Neural cell (in vitro differentiated cells): ENCODE measurements at regions not wholly inside any gene's neighbourhood (a gene's known extent, or its start where the extent isn't known, plus 50 kb on each side); places are given as distances from the start of the nearest gene placed in this dataset.

Source experiments
- H2AFZ ChIP-seq: fragments of 200-600, 300-800 bp; sonication (generic), shearing (Covaris generic); 2 replicates; pipeline ENCODE4 v1.6.0; 2014; ENCODE audit warnings: low read depth, mild to moderate bottlenecking, antibody characterized with exemption, low read length, moderate library complexity
- H3F3A ChIP-seq: fragments of 200-600 bp; shearing (Covaris generic); 2 replicates; pipeline ENCODE4 v1.6.1; 2016; ENCODE audit warnings: mild to moderate bottlenecking, moderate library complexity, mixed read lengths, antibody characterized with exemption, low read length; ENCODE audit not compliant: insufficient read depth, poor library complexity, severe bottlenecking
- H3K27ac ChIP-seq: fragments of 200-600, 300-800 bp; sonication (generic), shearing (Covaris generic); 2 replicates; pipeline ENCODE4 v1.5.1; 2014; ENCODE audit warnings: mild to moderate bottlenecking, low read length, moderate library complexity
- H3K27me3 ChIP-seq: fragments of 300-800, 200-600 bp; sonication (generic), shearing (Covaris generic); 2 replicates; pipeline ENCODE4 v1.6.0; 2014; ENCODE audit warnings: mild to moderate bottlenecking, low read depth, low read length, moderate library complexity; ENCODE audit not compliant: insufficient read depth
- H3K36me3 ChIP-seq: fragments of 300-800, 200-600 bp; sonication (generic), shearing (Covaris generic); 2 replicates; pipeline ENCODE4 v1.5.1; 2014; ENCODE audit warnings: mild to moderate bottlenecking, antibody characterized with exemption, low read length, moderate library complexity; ENCODE audit not compliant: insufficient read depth
- H3K4me2 ChIP-seq: fragments of 300-800, 200-600 bp; sonication (generic), shearing (Covaris generic); 2 replicates; pipeline ENCODE4 v1.6.0; 2014; ENCODE audit warnings: mild to moderate bottlenecking, low read length
- H3K4me3 ChIP-seq: fragments of 300-800, 200-600 bp; sonication (generic), shearing (Covaris generic); 2 replicates; pipeline ENCODE4 v1.5.1; 2014; ENCODE audit warnings: mild to moderate bottlenecking, low read length, moderate library complexity
- H3K79me2 ChIP-seq: fragments of 200-600 bp; shearing (Covaris generic); replicated peaks from 2 replicates; pipeline ENCODE4 v1.6.0; 2014; ENCODE audit warnings: mild to moderate bottlenecking, low read length, moderate library complexity; ENCODE audit not compliant: insufficient read depth
- H3K9ac ChIP-seq: fragments of 300-800, 200-600 bp; sonication (generic), shearing (Covaris generic); 2 replicates; pipeline ENCODE4 v1.6.1; 2016; ENCODE audit warnings: mild to moderate bottlenecking, low read length, mixed read lengths
- H3K9me2 ChIP-seq: fragments of 200-600 bp; shearing (Covaris generic); 2 replicates; pipeline ENCODE4 v1.6.1; 2016; ENCODE audit warnings: mild to moderate bottlenecking, low read length, mixed read lengths; ENCODE audit not compliant: insufficient read depth
- H3K9me3 ChIP-seq: fragments of 200-600, 300-800 bp; sonication (generic), shearing (Covaris generic); 2 replicates; pipeline ENCODE4 v1.6.1; 2016; ENCODE audit warnings: mild to moderate bottlenecking, mixed run types, low read length, moderate library complexity, mixed read lengths
- H4K20me1 ChIP-seq: fragments of 200-600 bp; shearing (Covaris generic); 2 replicates; pipeline ENCODE4 v1.6.1; 2016; ENCODE audit warnings: mild to moderate bottlenecking, mixed run types; ENCODE audit not compliant: insufficient read depth
- CTCF ChIP-seq: fragments of 450-650 bp; IDR thresholded peaks from 2 replicates; pipeline ENCODE4 v1.5.1; 2014; ENCODE audit warnings: antibody characterized with exemption, mild to moderate bottlenecking, moderate library complexity; ENCODE audit not compliant: poor library complexity, severe bottlenecking
- EP300 ChIP-seq: fragments of 450-650 bp; conservative IDR thresholded peaks from 2 replicates; pipeline ENCODE4 v1.6.1; 2014; ENCODE audit warnings: antibody characterized with exemption, mild to moderate bottlenecking, moderate library complexity; ENCODE audit not compliant: poor library complexity, severe bottlenecking
- EZH2 ChIP-seq: fragments of 200-600, 300-800 bp; shearing (Covaris generic), sonication (generic); IDR thresholded peaks from 2 replicates; pipeline ENCODE4 v1.6.1; 2014; ENCODE audit warnings: antibody characterized with exemption, low read length, borderline replicate concordance, mild to moderate bottlenecking; ENCODE audit not compliant: insufficient read depth, poor library complexity, severe bottlenecking
- MXI1 ChIP-seq: fragments of 450-650 bp; conservative IDR thresholded peaks from 2 replicates; pipeline ENCODE4 v1.6.1; 2014; ENCODE audit warnings: antibody characterized with exemption, mild to moderate bottlenecking; ENCODE audit not compliant: poor library complexity, severe bottlenecking
- POLR2AphosphoS5 ChIP-seq: IDR thresholded peaks from 2 replicates; pipeline ENCODE4 v1.6.1; 2012
- RAD21 ChIP-seq: fragments of 450-650 bp; conservative IDR thresholded peaks from 2 replicates; pipeline ENCODE4 v1.6.1; 2014; ENCODE audit warnings: antibody characterized with exemption, mild to moderate bottlenecking, moderate library complexity
- SMC3 ChIP-seq: fragments of 450-650 bp; conservative IDR thresholded peaks from 2 replicates; pipeline ENCODE4 v1.6.1; 2014; ENCODE audit warnings: antibody characterized with exemption, mild to moderate bottlenecking, moderate library complexity; ENCODE audit not compliant: poor library complexity
- TAF1 ChIP-seq: IDR thresholded peaks from 2 replicates; pipeline ENCODE4 v1.6.1; 2012; ENCODE audit warnings: low read depth
- TF ChIP-seq, protein P1 (sequence below): IDR thresholded peaks from 2 replicates; pipeline ENCODE4 v1.6.1; 2012; ENCODE audit warnings: borderline replicate concordance

DNA sequence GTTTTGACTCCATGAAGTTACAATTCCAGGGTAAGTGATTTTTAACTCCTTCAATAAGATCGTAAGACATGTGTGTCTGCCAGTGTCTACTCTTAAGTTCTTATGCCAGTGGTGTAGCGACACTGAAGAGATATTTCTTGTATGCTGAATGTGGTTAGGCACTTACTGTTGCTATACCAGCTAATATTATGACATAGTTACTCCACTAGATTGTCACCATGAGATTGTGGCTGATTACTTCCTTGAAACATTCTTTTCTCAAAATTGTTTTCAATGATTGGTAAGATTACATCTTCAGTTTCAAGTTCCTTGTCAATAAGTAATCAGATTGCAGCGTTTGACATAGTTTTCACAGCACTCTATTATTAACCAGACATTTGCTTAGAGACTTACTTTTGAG lies 60.6 kb upstream of the PAGE5 start:
- Histone ChIP-seq H3K27me3 (no peaks in the 10 kb centered on the region), H3K9me3 (no peaks in the 10 kb centered on the region), H3K9ac (peak overlapping the region; percentile 9), H3K79me2 (no peaks in the 10 kb centered on the region), H3K9me2 (no peaks in the 10 kb centered on the region), H4K20me1 (no peaks in the 10 kb centered on the region), H3K36me3 (no peaks in the 10 kb centered on the region), H3F3A (no peaks in the 10 kb centered on the region), H3K4me3 (peak overlapping the region; percentile 78), H3K27ac (no peak overlapping the region), H2AFZ (no peak overlapping the region), H3K4me2 (peak overlapping the region; percentile 62)
- TF ChIP-seq POLR2AphosphoS5: no peak
- TF ChIP-seq EP300: no peak
- TF ChIP-seq RAD21: no peak
- no peak for TF ChIP-seq EZH2
- TF ChIP-seq SMC3: no peak
- TF ChIP-seq, protein P1, sequence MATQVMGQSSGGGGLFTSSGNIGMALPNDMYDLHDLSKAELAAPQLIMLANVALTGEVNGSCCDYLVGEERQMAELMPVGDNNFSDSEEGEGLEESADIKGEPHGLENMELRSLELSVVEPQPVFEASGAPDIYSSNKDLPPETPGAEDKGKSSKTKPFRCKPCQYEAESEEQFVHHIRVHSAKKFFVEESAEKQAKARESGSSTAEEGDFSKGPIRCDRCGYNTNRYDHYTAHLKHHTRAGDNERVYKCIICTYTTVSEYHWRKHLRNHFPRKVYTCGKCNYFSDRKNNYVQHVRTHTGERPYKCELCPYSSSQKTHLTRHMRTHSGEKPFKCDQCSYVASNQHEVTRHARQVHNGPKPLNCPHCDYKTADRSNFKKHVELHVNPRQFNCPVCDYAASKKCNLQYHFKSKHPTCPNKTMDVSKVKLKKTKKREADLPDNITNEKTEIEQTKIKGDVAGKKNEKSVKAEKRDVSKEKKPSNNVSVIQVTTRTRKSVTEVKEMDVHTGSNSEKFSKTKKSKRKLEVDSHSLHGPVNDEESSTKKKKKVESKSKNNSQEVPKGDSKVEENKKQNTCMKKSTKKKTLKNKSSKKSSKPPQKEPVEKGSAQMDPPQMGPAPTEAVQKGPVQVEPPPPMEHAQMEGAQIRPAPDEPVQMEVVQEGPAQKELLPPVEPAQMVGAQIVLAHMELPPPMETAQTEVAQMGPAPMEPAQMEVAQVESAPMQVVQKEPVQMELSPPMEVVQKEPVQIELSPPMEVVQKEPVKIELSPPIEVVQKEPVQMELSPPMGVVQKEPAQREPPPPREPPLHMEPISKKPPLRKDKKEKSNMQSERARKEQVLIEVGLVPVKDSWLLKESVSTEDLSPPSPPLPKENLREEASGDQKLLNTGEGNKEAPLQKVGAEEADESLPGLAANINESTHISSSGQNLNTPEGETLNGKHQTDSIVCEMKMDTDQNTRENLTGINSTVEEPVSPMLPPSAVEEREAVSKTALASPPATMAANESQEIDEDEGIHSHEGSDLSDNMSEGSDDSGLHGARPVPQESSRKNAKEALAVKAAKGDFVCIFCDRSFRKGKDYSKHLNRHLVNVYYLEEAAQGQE: no peak
- no peak for TF ChIP-seq MXI1
- TF ChIP-seq TAF1: no peak
- TF ChIP-seq CTCF: no peak

GRCh38 chrX:55160685-55161552 lies 59.2 kb upstream of the PAGE5 start:
- peak overlapping the region; percentile 77 for H3K9ac ChIP-seq
- H3K36me3 ChIP-seq: no peaks in the 10 kb centered on the region
- H3K9me2 ChIP-seq: no peaks in the 10 kb centered on the region
- H3K27ac ChIP-seq: peak overlapping the region; percentile 86
- no peaks in the 10 kb centered on the region for H3K9me3 ChIP-seq
- TF ChIP-seq EZH2 (no peak), POLR2AphosphoS5 (peak; percentile 79), RAD21 (peak; percentile 79), EP300 (peak; percentile 22), SMC3 (peak; percentile 60), CTCF (peak; percentile 78), TAF1 (no peak), MXI1 (peak; percentile 93)
- TF ChIP-seq, protein P1: no peak
- no peaks in the 10 kb centered on the region for H3F3A ChIP-seq
- H3K27me3 ChIP-seq: no peaks in the 10 kb centered on the region
- H4K20me1 ChIP-seq: no peaks in the 10 kb centered on the region
- peak overlapping the region; percentile 78 for H3K4me3 ChIP-seq
- peak overlapping the region; percentile 51 for H3K4me2 ChIP-seq
- H3K79me2 ChIP-seq: no peaks in the 10 kb centered on the region
- H2AFZ ChIP-seq: peak overlapping the region; percentile 76
